LoVo (cell line): ENCODE measurements at regions not wholly inside any gene's neighbourhood (a gene's known extent, or its start where the extent isn't known, plus 50 kb on each side); places are given as distances from the start of the nearest gene placed in this dataset.

Source experiments
- DNase-seq: peaks from one replicate; pipeline ENCODE4 v3.0.0-alpha.2; 2016; ENCODE audit warnings: low spot score

GRCh38 chr9:118940473-118940872 is 428.8 kb downstream of the BRINP1 start:
- no peak for DNase-seq

GRCh38 chr9:118946669-118947068 is 422.6 kb downstream of the BRINP1 start:
- DNase-seq: no peak

GRCh38 chr9:118954857-118955256 is 414.4 kb downstream of the BRINP1 start:
- DNase-seq: no peak

GRCh38 chr9:118957585-118957984 is 411.6 kb downstream of the BRINP1 start:
- DNase-seq: no peak

GRCh38 chr9:118959366-118959765 is 409.9 kb downstream of the BRINP1 start:
- no peak for DNase-seq

GRCh38 chr9:118961857-118962256 is 407.4 kb downstream of the BRINP1 start:
- DNase-seq: no peak

- no peak for DNase-seq
These were observed 406.8 kb downstream of the BRINP1 start for GRCh38 chr9:118962426-118962825.

- DNase-seq: no peak
These were observed 405.6 kb downstream of the BRINP1 start for GRCh38 chr9:118963674-118964073.

GRCh38 chr9:118967901-118968300 is 401.3 kb downstream of the BRINP1 start:
- no peak for DNase-seq

GRCh38 chr9:118975736-118976135 is 393.5 kb downstream of the BRINP1 start:
- no peak for DNase-seq

- DNase-seq: no peak
These were observed 393.1 kb downstream of the BRINP1 start for GRCh38 chr9:118976160-118976559.

GRCh38 chr9:118984607-118985006 is 384.6 kb downstream of the BRINP1 start:
- DNase-seq: no peak

GRCh38 chr9:118985851-118986250 is 383.4 kb downstream of the BRINP1 start:
- no peak for DNase-seq

GRCh38 chr9:118987167-118987566 is 382.1 kb downstream of the BRINP1 start:
- no peak for DNase-seq

- DNase-seq: no peak
These were observed 378.3 kb downstream of the BRINP1 start for GRCh38 chr9:118990949-118991348.

- no peak for DNase-seq
These were observed 377.6 kb downstream of the BRINP1 start for GRCh38 chr9:118991366-118992285.

- DNase-seq: no peak
These were observed 376.1 kb downstream of the BRINP1 start for GRCh38 chr9:118992813-118993794.

GRCh38 chr9:118993965-118994364 is 375.3 kb downstream of the BRINP1 start:
- no peak for DNase-seq

GRCh38 chr9:119002491-119002890 is 366.7 kb downstream of the BRINP1 start:
- no peak for DNase-seq

GRCh38 chr9:119003201-119003611 is 366.0 kb downstream of the BRINP1 start:
- DNase-seq: no peak

GRCh38 chr9:119003882-119004617 is 365.2 kb downstream of the BRINP1 start:
- DNase-seq: no peak

- DNase-seq: no peak
These were observed 364.6 kb downstream of the BRINP1 start for GRCh38 chr9:119004618-119004990.
